AG09309 (cell line): ENCODE measurements at regions not wholly inside any gene's neighbourhood (a gene's known extent, or its start where the extent isn't known, plus 50 kb on each side); places are given as distances from the start of the nearest gene placed in this dataset.

Experiments used
- DNase-seq: peaks from one replicate; pipeline ENCODE4 v3.0.0-alpha.2; 2010; ENCODE audit warnings: low read depth
- H3K4me3 ChIP-seq: 2 replicates; pipeline ENCODE4 v1.5.1; 2011; ENCODE audit warnings: mild to moderate bottlenecking, low read depth, low read length, moderate library complexity; ENCODE audit not compliant: control insufficient read depth
- TF ChIP-seq, protein P1 (sequence below): IDR thresholded peaks from 2 replicates; pipeline ENCODE4 v1.5.1; 2011; ENCODE audit warnings: mild to moderate bottlenecking, low read depth, low read length, inconsistent platforms; ENCODE audit not compliant: insufficient read depth, control insufficient read depth; ENCODE audit errors: missing control alignments

GRCh38 chr5:130652176-130652575, 512.9 kb downstream of the HINT1 start:
- H3K4me3 ChIP-seq = no peak overlapping the region
- DNase-seq = peak; percentile 11
- TF ChIP-seq, protein P1, sequence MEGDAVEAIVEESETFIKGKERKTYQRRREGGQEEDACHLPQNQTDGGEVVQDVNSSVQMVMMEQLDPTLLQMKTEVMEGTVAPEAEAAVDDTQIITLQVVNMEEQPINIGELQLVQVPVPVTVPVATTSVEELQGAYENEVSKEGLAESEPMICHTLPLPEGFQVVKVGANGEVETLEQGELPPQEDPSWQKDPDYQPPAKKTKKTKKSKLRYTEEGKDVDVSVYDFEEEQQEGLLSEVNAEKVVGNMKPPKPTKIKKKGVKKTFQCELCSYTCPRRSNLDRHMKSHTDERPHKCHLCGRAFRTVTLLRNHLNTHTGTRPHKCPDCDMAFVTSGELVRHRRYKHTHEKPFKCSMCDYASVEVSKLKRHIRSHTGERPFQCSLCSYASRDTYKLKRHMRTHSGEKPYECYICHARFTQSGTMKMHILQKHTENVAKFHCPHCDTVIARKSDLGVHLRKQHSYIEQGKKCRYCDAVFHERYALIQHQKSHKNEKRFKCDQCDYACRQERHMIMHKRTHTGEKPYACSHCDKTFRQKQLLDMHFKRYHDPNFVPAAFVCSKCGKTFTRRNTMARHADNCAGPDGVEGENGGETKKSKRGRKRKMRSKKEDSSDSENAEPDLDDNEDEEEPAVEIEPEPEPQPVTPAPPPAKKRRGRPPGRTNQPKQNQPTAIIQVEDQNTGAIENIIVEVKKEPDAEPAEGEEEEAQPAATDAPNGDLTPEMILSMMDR = no peak

- DNase-seq = no peak
Observed at GRCh38 chr5:130651440-130651839, 513.6 kb downstream of the HINT1 start.

DNA sequence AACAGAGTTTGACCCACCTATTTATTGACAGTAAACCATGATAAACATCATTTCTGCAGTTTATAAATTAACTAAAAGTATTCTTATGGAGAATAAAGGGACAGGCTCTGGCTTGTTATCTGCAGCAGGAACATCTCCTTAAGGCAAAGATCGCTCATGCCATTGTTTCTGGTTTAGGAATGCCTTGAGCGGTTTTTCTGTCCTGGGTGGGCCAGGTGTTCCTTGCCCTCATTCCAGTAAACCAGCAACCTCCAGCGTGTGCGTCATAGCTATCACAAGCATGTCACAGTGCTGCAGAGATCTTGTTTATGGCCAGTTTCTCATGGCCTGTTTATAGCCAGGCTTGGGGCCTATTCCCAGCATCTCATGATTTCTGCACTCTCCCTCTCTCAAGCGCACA, 521.7 kb downstream of the HINT1 start:
- DNase-seq = no peak
- TF ChIP-seq, protein P1 = no peak
- no peak overlapping the region for H3K4me3 ChIP-seq

More at GRCh38 chr5:130651440-130651839, 513.6 kb downstream of the HINT1 start:
- no peak overlapping the region for H3K4me3 ChIP-seq
- TF ChIP-seq, protein P1 = no peak

DNA sequence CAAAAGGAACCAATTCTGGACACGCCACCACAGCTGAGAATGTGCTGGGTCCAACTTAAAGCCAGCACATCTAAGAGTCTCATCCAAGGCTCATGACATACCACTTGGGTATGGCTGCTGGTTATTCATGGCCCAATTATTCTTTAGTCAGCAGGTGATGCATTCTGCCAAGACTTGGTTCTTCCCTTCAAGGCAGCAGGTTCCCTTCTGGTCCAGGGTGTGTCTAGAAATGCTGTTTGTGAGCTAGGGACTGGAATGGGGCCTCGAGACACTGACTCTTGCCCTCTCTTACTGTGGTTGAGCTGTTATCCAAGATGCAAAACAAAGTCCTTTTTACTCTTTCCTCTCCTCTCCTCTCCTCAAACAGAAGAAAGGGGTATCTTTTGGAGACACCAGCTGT, 522.6 kb downstream of the HINT1 start:
- no peak for DNase-seq
- TF ChIP-seq, protein P1 = no peak

DNA sequence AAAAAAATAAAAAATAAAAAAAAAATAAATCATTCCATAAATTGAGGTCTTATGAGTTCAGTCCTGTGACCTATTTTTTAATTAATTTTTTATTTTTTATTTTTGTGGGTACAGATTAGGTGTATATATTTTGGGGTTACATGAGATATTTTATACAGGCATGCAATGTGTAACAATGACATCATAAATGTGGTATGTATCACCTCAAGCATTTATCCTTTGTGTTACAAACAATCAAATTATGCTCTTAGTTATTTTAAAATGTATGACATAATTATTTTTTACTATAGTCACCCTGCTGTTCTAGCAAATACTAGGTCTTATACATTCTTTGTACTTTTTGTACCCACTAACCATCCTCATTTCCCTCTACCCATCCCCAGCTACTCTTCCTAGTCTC, 537.9 kb downstream of the HINT1 start:
- TF ChIP-seq, protein P1 = no peak
- no peak for DNase-seq

More for the DNA sequence above, 522.6 kb downstream of the HINT1 start:
- no peak overlapping the region for H3K4me3 ChIP-seq

DNA sequence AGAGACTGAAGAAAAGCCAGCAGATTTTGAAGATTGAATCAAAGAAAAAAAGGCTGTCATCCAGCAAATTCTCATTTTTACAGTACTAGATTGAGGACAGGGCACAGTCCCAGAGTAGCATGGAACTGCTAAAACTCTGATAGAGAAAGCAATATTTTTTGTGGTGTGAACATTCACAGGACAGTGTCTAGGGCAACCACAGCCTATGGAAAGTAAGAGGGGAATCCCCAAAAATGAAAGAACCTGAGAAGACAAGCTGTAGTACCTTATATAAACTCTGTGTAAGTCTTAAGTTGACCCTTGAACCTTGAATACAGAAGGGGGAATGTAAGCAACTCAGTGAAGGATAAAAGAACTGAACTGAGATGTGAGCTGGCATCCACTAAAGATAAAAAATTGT, 540.3 kb downstream of the HINT1 start:
- no peak overlapping the region for H3K4me3 ChIP-seq
- TF ChIP-seq, protein P1 = no peak
- DNase-seq = no peak

More for the DNA sequence above, 537.9 kb downstream of the HINT1 start:
- H3K4me3 ChIP-seq = no peak overlapping the region

DNA sequence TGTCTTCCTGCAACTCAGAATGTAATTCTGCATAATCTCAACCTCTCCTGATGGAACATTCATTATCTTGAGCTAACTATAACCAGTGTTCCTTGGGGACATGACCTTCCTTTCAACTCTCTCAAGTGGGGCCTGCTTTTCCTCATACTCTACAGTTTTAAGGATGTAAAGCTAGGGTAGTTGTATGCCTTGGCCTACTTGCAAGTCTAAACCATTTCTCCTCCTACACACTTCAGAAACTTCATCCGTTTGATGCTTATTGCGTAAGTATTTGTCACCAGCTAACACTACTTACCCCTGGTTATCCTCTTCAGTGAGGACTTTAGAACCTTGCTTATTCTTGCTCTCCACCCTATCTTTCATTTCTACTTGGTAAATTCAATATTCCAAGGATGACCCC, 548.9 kb downstream of the HINT1 start:
- no peak overlapping the region for H3K4me3 ChIP-seq
- TF ChIP-seq, protein P1 = no peak
- no peak for DNase-seq
